HG03135 (cell line): ENCODE measurements at regions not wholly inside any gene's neighbourhood (a gene's known extent, or its start where the extent isn't known, plus 50 kb on each side); places are given as distances from the start of the nearest gene placed in this dataset.
A peak's percentile ranks its signal among the peaks of the same experiment; 100 is the strongest.

Experiments used
- ATAC-seq: cut with Tn5 transposase; IDR thresholded peaks from one replicate; pipeline ENCODE4 v1.9.1; 2021; ENCODE audit warnings: mild to moderate bottlenecking, moderate library complexity; ENCODE audit not compliant: unreplicated experiment

DNA sequence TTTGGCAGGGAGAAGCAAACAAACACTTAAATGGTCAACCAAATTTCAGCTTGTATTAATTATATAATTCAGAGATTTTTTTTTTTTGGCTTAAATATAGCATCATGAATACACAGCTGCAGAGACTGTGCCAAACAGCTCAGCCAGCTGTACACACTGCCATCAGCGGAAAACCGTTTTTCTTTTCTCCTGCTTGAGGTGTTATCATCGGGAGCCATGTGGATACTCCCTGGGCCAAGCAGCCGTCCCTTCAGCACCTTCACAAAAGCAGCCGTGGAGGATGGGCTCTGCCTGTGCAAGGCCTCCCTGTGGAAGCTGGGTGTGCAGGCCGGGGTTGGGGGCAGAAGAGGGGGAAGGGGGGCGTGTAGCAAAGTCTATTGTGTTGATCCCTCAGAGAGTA lies 85.0 kb downstream of the NUF2 start:
- ATAC-seq: no peak

DNA sequence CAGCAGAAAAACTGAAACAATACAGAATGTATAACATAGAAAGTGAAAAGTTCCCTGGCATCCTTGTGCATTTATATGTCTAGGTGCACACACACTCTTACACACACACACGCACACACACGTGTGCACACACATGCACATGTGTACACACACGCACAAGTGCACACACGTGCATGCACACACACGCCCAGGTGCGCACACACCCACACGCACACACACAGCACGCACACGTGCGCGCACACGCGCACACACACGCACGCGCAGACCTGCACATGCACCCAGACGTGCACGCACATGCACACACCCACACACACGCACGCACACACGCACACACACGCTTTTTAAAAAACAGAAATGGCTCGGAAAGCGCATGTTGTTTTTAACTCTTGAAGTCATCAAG lies 86.5 kb downstream of the NUF2 start:
- ATAC-seq: no peak

DNA sequence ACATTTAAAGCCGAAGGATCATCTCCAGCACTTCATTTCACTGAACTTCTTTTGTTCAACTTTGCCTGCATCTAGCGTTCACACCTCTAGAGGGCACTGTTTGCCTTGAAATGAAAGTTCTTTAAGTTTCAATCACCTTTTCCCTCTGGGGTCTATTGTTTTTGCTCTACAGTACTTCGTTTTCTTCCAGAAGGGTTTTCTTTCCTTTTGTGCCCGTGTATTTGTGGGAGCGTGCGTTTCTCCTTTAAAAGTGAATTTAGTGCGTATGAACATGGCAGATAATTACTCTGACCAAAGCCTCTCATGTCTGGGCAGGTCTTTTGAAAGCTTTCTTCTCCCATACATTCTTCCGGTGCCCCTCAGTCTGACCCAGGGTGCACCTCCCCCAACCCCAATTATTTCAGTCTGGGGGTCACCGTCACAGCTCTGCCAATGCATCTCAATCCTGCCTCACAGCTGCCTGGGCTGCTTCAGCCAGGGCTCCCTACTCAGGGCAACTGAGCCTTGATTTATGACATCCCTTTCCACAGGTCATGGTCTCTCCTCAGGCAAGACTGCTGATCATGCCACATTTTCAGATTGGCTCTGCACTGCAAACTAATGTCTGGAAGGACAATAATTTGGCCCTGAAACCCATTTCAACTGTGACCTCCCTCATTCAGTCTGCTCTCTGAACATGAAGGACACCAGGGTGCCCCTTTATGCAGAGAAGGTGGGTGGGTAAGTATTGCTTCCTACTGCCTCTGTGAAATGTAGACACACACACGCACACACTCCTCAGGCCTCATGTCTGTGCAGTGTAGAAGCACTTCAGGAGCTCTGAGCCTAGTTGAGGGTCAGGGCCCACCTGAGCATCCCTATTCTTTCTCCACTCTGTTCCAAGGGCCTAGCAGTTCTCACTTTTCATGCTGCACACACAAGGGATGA lies 88.6 kb downstream of the NUF2 start:
- no peak for ATAC-seq

DNA sequence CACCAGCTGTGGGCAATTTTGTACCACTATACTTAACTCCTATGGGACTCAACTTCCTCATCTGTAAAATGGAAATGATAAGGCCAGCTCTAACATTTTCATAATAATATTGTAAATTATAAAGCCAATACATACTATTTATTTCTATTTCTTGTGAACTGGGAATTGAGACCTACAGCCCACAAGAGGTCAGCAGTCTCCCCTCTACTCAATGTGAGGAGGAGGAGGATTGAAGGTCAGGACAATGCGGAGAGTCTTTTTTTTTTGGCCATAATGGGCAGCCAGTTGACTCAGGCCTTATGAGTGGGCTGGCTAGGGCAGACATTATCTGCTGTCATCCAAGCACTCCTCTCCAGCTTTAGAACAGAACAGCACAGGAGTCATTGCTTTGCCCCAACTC lies 90.5 kb downstream of the NUF2 start:
- no peak for ATAC-seq

DNA sequence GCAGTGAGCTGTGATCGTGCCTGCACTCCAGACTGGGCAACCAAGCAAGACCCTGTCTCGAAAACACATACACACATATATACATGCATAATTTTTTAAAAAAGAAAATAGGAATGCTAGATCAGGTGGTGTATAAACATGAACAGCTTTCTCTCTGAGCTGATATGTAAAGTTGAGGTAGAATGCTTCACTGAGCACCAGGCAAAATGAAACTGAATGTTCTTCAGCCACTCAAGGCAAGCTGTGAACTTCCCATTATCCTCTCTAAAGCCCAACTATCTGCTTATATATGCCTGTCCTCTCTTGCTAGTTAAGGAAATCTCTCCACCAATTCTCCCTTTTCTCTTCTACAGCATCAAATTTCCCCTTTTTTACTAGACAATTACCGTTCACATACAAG lies 93.0 kb downstream of the NUF2 start:
- peak; percentile 82 for ATAC-seq

DNA sequence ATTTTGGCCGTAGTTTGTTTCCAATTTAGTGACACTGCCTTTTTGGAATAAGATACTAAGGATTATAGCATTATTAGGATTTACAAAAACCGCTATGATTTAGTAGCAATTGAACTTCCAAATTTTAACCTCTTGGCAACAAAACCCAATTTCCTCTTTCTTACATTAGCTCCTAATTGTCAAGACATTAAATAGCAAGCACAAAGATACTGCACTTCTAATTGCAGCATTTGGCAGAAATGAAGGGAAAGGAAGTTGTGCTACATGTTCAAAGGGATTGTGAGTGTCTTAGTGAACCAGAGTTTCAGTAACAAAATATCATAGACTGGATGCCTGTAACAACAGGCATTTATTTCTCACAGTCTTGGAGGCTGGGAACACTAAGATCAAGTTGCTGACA lies 99.9 kb downstream of the NUF2 start:
- ATAC-seq: no peak

DNA sequence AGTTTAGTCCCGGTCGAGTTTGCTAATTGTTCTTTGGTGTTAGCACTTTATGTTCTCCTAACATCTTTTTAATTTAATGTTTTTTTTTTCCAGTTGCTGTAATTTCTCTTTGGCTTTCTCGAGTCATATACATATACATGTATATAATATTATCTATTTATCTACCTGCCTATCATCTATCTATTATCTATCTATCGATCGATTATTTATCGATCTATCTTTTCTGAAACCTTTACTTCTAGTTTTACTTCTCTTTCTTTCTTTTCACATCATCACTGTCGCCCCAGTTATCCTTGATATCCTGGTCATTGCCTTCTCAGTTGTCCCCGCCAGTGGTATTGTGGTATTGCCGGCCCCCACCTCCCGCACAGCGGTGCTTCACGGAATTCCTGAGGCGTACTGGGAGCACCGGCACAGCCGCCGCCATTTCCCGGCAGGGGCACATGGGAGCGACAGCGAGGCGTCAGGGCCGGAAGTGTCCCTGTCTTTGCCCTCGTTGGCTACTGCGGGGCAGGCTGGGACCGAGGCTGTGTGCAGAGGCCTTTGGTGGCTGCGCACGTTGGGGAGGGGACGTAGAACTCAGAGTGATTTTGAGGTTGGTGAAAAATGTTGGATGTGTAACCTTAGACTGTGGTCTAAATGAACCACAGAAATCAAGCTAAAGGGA lies 101.1 kb downstream of the NUF2 start:
- ATAC-seq: no peak

DNA sequence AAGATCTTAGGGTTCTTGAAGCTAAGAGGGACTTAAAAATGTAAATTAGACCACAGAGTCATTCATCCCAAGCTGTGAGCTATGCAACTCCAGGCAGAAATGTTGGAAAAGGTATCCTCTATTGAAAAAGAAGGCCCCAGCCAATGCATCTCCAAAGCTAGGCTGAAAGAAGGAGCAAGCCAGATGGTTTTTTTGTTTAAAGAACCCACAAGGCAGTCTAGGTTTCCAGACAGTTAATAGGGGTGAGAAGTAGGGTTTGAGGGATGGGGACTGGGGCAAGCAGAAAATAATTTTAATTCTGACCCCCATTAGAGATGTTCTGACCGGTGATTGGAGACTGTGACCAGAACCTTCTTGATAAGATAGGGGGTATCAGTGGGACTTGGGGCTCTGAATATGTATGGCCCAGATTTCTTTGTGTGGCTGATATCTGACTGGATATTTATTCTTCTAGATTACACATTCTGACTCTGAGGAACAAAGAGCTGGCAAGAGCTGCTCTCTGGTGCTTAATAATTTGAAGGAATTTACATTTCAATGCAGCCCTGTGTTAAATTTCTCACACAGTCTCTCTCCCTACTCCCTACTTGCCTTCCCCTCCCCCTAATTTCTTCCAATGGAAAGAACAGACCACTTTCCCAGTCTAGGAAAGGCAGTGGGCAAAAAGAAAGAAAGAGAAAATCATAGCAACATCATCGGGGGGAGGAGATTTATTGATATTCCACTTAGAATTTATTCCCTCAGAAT lies 104.9 kb downstream of the NUF2 start:
- no peak for ATAC-seq

DNA sequence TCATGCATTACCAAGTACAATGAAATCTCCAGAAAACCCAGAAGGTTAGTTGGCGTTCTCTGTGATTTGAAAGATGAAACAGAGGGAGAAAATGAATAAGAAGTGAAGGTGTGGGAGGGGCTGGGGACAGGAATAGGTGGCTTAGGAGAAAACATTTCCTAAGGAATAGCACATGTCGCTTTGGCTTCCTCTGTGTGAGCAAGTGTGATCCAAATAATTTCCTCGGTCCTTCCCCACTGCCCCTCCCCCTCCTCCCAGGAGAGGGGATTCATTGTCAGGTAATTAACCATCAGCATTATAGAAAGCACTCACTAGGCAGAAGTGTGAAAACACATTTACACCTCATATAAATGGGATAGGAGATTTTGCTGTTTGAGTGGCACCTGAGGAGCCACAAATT lies 105.5 kb downstream of the NUF2 start:
- no peak for ATAC-seq

DNA sequence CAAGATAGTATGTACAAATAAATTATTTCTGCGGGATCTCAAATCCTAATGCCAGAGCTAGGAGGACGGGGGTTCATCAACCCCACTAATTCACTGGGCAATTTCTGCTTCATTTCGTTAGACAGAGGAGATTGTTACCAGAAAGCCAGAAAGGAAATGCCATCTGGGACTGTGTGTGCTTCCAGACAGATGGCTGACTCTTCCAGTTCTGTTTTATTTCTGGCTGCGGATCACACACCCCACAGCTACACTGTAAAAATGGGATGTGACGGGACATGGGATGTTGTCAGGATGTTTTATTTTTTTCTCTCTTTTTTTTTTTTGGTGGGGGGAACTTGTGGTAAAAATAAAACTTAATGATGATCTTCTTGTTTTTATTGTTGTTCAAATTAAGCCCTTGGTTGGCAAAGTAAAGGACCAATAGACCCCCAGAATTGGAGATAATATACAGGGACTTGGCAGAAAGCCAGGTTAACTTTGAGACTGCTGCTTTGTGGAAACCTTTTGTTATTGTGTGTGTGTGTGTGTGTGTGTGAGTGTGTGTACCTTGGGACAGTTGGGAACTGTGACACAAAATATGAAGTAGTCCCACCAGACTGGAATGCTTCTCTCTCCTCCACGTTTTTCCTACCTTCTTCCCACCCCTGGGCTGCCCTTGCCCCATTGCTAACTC lies 114.5 kb downstream of the NUF2 start:
- no peak for ATAC-seq

DNA sequence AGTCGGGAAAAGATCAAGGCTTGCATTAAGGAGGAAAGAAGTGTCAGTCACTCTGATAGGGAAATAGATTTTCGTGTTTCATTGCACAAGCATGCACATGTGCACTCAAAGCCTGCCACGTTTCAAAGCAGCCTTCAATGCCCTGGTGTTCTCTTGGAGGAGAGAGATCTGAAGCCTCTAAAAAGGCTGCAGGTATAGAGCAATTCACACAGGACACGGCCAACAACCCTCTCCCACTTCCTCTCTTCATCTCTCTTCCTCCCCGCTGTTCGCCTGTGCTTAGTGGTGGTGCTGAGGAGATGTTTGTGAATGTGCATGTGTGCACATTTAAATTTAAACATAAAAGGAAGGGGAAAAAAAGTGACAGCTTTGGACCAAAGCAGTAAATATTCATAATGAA lies 117.7 kb downstream of the NUF2 start:
- no peak for ATAC-seq

DNA sequence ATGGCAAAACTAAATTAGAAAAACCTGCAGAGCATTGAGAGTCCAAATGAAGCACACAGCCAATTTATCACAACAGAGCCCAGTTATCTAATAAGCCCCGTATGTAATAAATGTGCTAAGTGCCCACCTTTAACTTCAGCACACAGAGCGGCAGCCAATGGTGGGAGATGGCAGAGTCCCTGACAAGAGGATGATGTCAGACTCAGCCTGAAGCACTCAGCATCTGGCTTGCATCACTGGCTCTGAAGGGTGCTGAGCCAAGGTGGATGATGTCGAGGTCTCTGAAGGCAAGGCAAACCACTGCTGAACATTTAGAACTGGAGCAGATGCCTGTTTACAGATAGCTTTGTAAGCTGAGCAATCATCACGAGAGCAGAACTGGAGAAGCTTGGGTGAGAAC lies 118.3 kb downstream of the NUF2 start:
- no peak for ATAC-seq

DNA sequence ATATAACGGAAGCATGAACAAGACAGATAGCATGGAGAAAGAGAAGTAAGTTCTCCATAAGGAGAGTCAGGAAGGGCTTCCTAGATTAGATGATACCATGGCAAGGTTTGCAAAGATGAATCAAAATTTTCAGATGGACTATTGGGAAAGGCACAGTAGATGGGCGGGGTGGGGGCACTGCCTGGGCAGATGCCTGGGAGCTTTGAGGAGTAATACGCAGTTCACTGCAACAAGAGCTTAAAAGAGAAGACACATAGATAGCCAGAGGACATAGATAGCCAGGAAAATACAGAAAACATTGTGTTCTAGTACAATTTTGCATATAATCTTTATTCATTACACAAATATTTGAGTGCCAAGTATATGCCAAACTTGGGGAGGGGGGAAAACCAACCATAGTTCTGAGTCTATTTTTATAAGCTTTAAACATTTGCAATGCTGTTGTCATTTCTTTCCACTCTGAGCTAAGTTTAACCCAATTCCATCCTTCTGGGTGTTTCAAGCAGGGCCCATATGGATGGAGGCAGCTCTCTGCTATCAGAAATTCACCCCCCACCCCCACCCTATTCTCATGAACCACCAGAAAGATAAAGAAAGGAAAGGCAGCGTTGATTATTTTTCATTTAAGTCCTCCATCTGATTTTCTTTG lies 120.6 kb downstream of the NUF2 start:
- no peak for ATAC-seq

DNA sequence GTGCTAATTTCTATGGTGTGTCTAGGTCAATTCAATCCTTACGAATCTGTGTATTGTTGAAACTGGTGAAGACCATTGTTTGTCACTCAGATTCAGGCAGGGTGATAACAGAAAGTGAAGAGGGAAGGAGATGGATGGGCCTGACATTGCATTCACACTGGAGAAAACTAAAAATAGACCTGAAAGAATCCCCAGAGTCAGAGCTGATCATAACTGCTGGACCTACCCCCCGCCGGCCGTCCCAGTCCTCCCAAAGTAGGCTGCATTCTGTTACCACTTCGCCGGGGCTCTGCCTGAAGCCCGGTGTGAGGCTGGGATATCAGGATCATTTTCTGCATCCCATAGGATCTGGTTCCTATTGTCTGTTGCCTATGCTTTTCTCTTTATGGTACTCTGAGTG lies 121.1 kb downstream of the NUF2 start:
- ATAC-seq: no peak

DNA sequence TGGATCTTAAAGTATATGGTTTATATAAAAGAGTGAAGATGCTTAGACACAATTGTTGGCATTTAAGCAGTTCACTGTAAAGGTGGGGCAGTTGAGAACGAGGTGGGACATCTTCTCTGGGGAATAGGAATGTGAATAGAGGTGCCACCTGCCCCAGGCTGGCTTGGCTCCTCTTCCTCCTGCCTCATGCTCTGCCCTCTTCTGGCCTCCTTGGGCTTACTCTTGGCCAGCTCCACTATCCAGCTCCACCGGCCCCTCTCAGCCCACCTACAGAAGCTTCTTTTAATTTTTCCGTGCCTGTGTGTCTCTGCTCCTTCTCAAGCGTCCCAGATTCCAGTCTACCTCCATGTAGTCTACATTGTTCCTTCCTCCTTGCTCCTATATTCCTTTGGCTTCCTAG lies 122.1 kb downstream of the NUF2 start:
- ATAC-seq: no peak

DNA sequence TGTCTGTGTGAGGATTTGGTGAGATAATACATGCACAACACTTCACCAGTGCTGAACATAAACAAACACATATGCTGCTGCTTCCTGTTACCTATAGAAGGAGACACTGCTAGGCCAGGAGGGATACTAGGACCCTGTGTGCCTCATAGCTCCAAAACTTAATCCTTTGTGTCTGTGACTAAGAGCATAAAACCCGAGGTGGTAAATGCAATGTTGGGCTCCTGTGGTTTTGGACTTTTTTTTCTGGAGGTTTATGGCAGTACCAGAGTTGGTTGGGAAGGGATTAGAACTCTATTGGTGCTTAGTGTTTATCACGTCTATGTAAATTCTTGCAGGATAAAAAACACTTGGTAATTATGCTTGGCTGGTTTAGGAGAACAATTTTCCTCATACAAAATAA lies 122.9 kb downstream of the NUF2 start:
- no peak for ATAC-seq

DNA sequence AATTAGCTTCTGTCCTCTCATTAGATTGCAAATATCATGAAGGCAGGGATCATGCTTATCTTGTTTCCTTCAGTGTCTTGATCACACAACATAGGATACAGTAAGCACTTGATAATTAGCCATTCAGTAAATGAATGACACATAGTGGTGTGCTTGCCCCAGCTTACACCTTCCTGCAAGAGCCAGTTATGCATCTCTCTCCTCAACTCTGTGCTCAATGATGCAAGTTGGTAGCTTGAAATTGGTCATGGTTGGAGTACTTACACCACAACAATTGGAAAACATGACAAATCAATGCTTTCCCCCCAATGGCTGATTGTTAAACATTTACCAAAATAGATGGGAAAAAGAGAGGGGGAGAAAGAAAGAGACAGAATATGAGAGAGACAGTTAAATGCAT lies 129.2 kb downstream of the NUF2 start:
- no peak for ATAC-seq

DNA sequence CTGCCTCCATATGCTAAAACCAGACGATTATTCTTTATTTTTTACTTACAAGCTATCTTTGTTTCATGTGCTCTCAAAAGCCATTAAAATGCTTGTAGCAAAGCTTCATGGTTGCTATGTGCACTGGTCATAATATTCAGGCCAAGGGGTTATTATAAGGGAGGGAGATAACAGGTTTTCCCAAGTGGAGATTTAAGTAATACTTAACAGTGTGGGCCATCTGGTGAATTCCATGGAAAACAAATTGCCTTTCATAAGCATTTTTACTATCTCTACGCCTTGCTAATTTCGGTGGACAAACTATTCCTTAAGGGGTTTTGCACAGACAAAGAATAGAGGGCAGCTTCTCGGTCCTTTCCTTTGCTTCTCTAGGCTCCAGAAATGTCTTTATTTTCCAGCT lies 137.8 kb downstream of the NUF2 start:
- no peak for ATAC-seq

DNA sequence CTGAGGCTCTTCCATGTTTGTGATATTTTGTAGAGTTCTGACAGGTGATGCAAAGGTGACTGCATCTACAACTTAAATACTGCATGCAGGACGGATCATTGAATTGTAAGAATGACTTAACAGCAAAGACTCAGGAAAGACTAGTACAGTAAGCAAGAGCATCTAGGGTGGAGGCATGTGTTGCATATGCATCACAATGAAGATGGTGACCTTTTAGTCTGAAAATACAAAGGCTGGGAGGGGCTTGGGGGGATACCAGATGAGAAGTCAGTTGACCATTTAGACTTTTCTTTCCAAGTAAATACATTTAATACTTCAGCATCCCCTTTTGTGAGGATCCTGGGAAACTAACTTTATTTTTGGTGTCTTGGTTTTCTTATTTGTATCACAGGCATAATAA lies 145.5 kb downstream of the NUF2 start:
- no peak for ATAC-seq

DNA sequence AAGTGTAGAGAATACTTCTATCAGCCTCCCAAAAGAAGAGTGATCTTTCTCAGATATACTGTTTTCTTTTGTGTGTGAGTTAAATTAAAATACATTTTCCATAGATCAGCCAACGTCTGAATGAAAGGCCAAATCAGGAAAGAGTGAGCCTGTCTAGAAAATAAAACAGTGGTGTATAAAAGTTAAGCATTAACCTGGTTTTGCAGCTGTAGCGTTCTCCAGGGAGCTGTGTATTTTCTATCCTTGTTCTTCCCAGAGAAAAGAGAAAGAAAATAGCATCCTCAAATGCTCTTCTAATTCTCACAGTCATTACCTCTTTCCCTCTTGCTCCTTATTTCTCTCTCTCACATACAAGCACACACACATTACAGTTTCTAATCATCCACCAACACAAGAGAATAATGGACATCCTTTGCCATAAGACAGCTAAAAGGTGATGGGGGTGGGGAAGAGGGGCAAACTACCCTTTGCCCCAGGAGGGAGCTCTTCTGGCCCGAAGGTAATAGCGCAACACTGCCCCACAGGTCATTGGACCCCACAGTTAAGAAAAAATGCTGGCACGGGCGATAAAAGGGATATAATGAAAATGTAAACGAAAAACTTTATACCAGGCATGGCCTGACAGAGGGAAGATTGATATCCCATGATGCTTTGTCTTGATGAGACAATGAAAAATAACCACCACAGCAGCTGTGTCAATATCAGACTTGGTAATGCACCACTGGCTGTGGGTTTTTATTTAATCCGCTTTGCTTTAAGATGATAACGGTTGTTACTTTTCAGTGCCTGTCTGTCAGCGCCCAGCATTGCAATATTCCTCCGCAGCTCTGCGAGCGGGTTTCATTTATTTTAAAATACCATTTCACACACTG lies 150.3 kb downstream of the NUF2 start:
- no peak for ATAC-seq
